GM12878 (cell line): ENCODE measurements at regions not wholly inside any gene's neighbourhood (a gene's known extent, or its start where the extent isn't known, plus 50 kb on each side); places are given as distances from the start of the nearest gene placed in this dataset.

Experiments used
- ATAC-seq: fragments of 200-7000 bp; cut with Tn5 transposase; 3 replicates; pipeline ENCODE4 v1.9.1; 2020; ENCODE audit warnings: mild to moderate bottlenecking, moderate library complexity
- BruUV-seq: library from RNA; stranded (reverse); fragments of 400-500 nt; replicated peaks from 2 replicates; lab custom pipeline; 2021; lab: Mats Ljungman, UMichigan
- CTCF ChIA-PET: fragments of 300-600 bp; sonication (Branson Sonifier 250); formaldehyde crosslinking; extraction: SDS; loops from one replicate; lab custom pipeline; 2021; ENCODE audit warnings: inconsistent platforms; lab: Yijun Ruan, JAX
- POLR2A ChIA-PET: fragments of 350-600 bp; formaldehyde crosslinking; extraction: SDS; loops from one replicate; lab custom pipeline; 2021; ENCODE audit warnings: inconsistent platforms; lab: Charles Lee
- RAD21 ChIA-PET: fragments of 300-600 bp; sonication (Branson Sonifier 250); formaldehyde crosslinking; loops from one replicate; lab custom pipeline; 2023; ENCODE audit warnings: antibody characterized with exemption; ENCODE audit not compliant: unreplicated experiment; lab: Charles Lee
- SMC1A ChIA-PET: fragments of 300-600 bp; sonication (Branson Sonifier 250); formaldehyde crosslinking; loops from one replicate; lab custom pipeline; 2023; ENCODE audit not compliant: unreplicated experiment, uncharacterized antibody; lab: Charles Lee
- DNase-seq: peaks from one replicate; pipeline ENCODE4 v3.0.0-alpha.2; 2011; ENCODE audit warnings: low read depth, low spot score
- FAIRE-seq: peaks from 3 replicates; lab custom pipeline; 2011; peaks lifted over from hg19 to GRCh38; lab: Jason Lieb, UNC
- H2AFZ ChIP-seq: 2 replicates; pipeline ENCODE4 v1.6.0; 2011; ENCODE audit warnings: low read depth, low read length, control low read depth; ENCODE audit not compliant: control insufficient read depth
- H3K27ac ChIP-seq: 2 replicates; pipeline ENCODE4 v1.5.1; 2011; ENCODE audit warnings: control low read depth; ENCODE audit not compliant: control insufficient read depth, insufficient read depth
- H3K27me3 ChIP-seq, 2 experiments: replicated peaks in 1 of 2; 2 replicates each; pipeline versions ENCODE4 v1.6.0 to v1.6.1; 2011; ENCODE audit warnings: low read length in 1 of 2; ENCODE audit not compliant: control insufficient read depth in 2 of 2, insufficient read depth in 2 of 2
- H3K36me3 ChIP-seq, 2 experiments: 2 replicates each; pipeline ENCODE4 v1.5.1; 2011; ENCODE audit warnings: low read length in 1 of 2; ENCODE audit not compliant: control insufficient read depth in 2 of 2, insufficient read depth in 2 of 2
- H3K4me1 ChIP-seq: 2 replicates; pipeline ENCODE4 v1.6.1; 2011; ENCODE audit warnings: mild to moderate bottlenecking, low read length, moderate library complexity, mixed read lengths; ENCODE audit not compliant: control insufficient read depth, insufficient read depth
- H3K4me2 ChIP-seq: 2 replicates; pipeline ENCODE4 v1.6.0; 2011; ENCODE audit warnings: control low read depth; ENCODE audit not compliant: control insufficient read depth, insufficient read depth
- H3K4me3 ChIP-seq: fragments of 200-600 bp; sonication (generic); 2 replicates; pipeline ENCODE4 v1.5.1; 2016
- H3K79me2 ChIP-seq: 2 replicates; pipeline ENCODE4 v1.6.0; 2011; ENCODE audit warnings: low read length; ENCODE audit not compliant: control insufficient read depth, insufficient read depth
- H3K9ac ChIP-seq: 2 replicates; pipeline ENCODE4 v1.8.0; 2011; ENCODE audit warnings: low read length, control low read depth, mixed read lengths; ENCODE audit not compliant: control insufficient read depth, insufficient read depth
- H3K9me3 ChIP-seq: replicated peaks from 3 replicates; pipeline ENCODE4 v1.5.1; 2011; ENCODE audit warnings: mild to moderate bottlenecking, low read length; ENCODE audit not compliant: control insufficient read depth, insufficient read depth
- H4K20me1 ChIP-seq: 2 replicates; pipeline ENCODE4 v1.6.0; 2011; ENCODE audit not compliant: control insufficient read depth, insufficient read depth
- CTCF ChIP-seq, 3 experiments: IDR thresholded peaks in 2 of 3; conservative IDR thresholded peaks in 1 of 3; 2 replicates each; pipeline ENCODE4 v1.5.1; 2011; ENCODE audit warnings: low read depth in 3 of 3, low read length in 3 of 3, mild to moderate bottlenecking in 3 of 3, control low read depth in 2 of 3, moderate library complexity in 2 of 3, inconsistent platforms in 1 of 3, mixed read lengths in 1 of 3; ENCODE audit not compliant: control insufficient read depth in 2 of 3, insufficient read depth in 1 of 3; ENCODE audit errors: extremely low read depth in 1 of 3
- NFYB ChIP-seq: IDR thresholded peaks from 2 replicates; pipeline ENCODE4 v1.6.1; 2011; ENCODE audit warnings: low read depth, mild to moderate bottlenecking, low read length, improper control_type of control experiment, moderate library complexity; ENCODE audit not compliant: insufficient read depth
- RAD21 ChIP-seq: IDR thresholded peaks from 2 replicates; pipeline ENCODE4 v1.6.1; 2011; ENCODE audit warnings: mild to moderate bottlenecking, low read depth, low read length, moderate library complexity; ENCODE audit not compliant: insufficient read depth
- SMC3 ChIP-seq: IDR thresholded peaks from 2 replicates; pipeline ENCODE4 v1.6.1; 2011; ENCODE audit warnings: low read length, improper control_type of control experiment, borderline replicate concordance
- WGBS: methylation state at CpG from one replicate; pipeline ENCODE4 v1.1.6; 2016; ENCODE audit warnings: low lambda C conversion rate; ENCODE audit not compliant: insufficient replicate concordance, insufficient coverage; ENCODE audit errors: missing lambda C conversion rate; 5-methylcytosine and 5-hydroxymethylcytosine counted together
- in situ Hi-C: fragments of 300-500 bp; cut with MboI; formaldehyde crosslinking; loops from 9 replicates; pipeline ENCODE4 v1.14.3; 2018; ENCODE audit warnings: mixed read lengths
- intact Hi-C: fragments of 100-400 bp; cut with micrococcal nuclease; formaldehyde crosslinking; loops from one replicate; pipeline ENCODE4 v1.14.2; 2022; ENCODE audit not compliant: unreplicated experiment

DNA sequence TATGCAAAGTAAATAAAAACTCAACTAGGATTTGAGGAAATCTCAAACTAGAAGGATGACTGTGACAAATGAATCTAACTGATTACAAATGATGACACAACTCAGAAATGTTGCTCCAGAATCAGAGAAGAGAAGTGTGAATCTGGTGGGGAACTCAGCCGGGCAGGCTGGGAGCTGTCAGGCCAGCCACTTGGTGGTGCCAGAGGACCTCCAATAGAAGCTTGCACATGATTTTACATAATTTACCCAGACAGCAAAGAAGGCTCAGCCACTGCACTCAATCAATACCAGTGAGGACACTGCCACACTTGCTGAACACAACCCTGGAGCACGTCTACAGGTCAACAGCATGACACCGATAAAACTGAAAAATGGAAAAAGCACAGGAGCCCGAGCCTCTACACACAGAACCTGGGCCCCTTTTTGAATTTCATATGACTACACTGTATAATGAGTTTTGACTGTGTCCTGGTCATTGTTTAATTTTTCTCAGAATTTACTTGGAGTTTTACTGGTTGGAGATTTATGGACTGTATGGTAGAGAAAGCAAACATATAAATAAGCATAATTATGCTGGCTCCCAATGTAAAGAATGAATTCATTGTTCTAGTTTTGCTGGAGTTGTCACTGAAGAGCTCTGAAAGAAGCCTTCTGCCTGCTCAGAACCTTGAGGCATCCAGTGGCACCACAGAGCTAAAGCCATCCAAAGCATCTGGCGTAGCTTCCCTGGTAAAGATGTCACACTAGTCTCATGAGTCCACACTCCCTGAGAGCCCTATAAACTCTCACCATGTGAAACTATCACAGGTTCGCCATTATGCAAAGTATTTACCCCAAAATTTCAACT is 296.5 kb downstream of the THBS2 start:
- no peaks in the 10 kb centered on the region for H3K27me3 ChIP-seq
- H3K9me3 ChIP-seq = no peaks in the 10 kb centered on the region
- H3K4me2 ChIP-seq = no peak overlapping the region
- no peak overlapping the region for H2AFZ ChIP-seq
- no peaks in the 10 kb centered on the region for H4K20me1 ChIP-seq
- RAD21 ChIA-PET = interaction anchor here (0.6 to 1.1 kb wide), 3 partner anchors 875 to 1563 kb away, joined by 3 to 5 read pairs (median 3); no protein-coding TSS in a partner anchor
- FAIRE-seq = peak; percentile 49
- no peak for DNase-seq
- H3K79me2 ChIP-seq = no peaks in the 10 kb centered on the region
- 26% methylated on average over 6 of the region's 6 CpGs for WGBS
- no peaks in the 10 kb centered on the region for H3K36me3 ChIP-seq
- POLR2A ChIA-PET = no interaction called here
- CTCF ChIA-PET = interaction anchor here (0.6 to 1.4 kb wide), 5 partner anchors 8 to 1573 kb away, joined by 3 to 4 read pairs (median 3); no protein-coding TSS in a partner anchor
- SMC1A ChIA-PET = interaction anchor here (1.2 to 1.4 kb wide), 2 partner anchors 10 to 1573 kb away, joined by 3 read pairs; no protein-coding TSS in a partner anchor
- peak; percentile 70 for ATAC-seq
- in situ Hi-C loops (loop anchor here (10.0 kb wide), 1 partner anchor 1558 kb away; no protein-coding TSS in a partner anchor), intact Hi-C loops (loop anchor here (5.0 kb wide), 2 partner anchors 1560 to 1575 kb away; no protein-coding TSS in a partner anchor)
- H3K4me1 ChIP-seq = no peaks in the 10 kb centered on the region
- BruUV-seq = no TSS peak
- no peak overlapping the region for H3K9ac ChIP-seq
- H3K27ac ChIP-seq = no peak overlapping the region
- TF ChIP-seq RAD21 (peak; percentile 66), CTCF (IDR thresholded peaks at IDR 0.05 in 2 of 3, conservative IDR thresholded peaks at IDR 0.05 in 1 of 3; ENCODE audit: control insufficient read depth in 2 of 3, extremely low read depth in 1 of 3, insufficient read depth in 1 of 3, low read depth in 3 of 3, low read length in 3 of 3) (peak; percentile 53 to 68 (median 60); a peak in 5 of 6 replicates), SMC3 (peak; percentile 56), NFYB (no peak)
- H3K4me3 ChIP-seq = no peak overlapping the region
